H1 (cell line): ENCODE measurements at regions not wholly inside any gene's neighbourhood (a gene's known extent, or its start where the extent isn't known, plus 50 kb on each side); places are given as distances from the start of the nearest gene placed in this dataset.

Source experiments
- CTCF ChIA-PET: fragments of 300-600 bp; sonication (Branson Sonifier 250); formaldehyde crosslinking; loops from one replicate; lab custom pipeline; 2021; ENCODE audit not compliant: partially characterized antibody; lab: Charles Lee
- POLR2A ChIA-PET: fragments of 300-600 bp; sonication (Branson Sonifier 250); formaldehyde crosslinking; loops from one replicate; lab custom pipeline; 2021; ENCODE audit warnings: inconsistent platforms; ENCODE audit not compliant: partially characterized antibody; lab: Charles Lee
- DNase-seq, 2 experiments: peaks; one replicate each; pipeline versions ENCODE4 v3.0.0 to v3.0.0-alpha.2; 2010 to 2022; ENCODE audit warnings: low spot score in 2 of 2, low read depth in 1 of 2, mixed read lengths in 1 of 2
- FAIRE-seq: peaks from 2 replicates; lab custom pipeline; 2011; peaks lifted over from hg19 to GRCh38; lab: Jason Lieb, UNC
- H2AFZ ChIP-seq: 2 replicates; pipeline ENCODE4 v1.8.1; 2012; ENCODE audit warnings: low read length, inconsistent platforms
- H2AK5ac ChIP-seq: 2 replicates; pipeline ENCODE4 v1.6.1; 2013; ENCODE audit warnings: low read depth, low read length
- H2BK120ac ChIP-seq: replicated peaks from 2 replicates; pipeline ENCODE3; 2013; ENCODE audit warnings: low read depth, low read length, inconsistent platforms
- H2BK12ac ChIP-seq: 2 replicates; pipeline ENCODE4 v1.6.1; 2013; ENCODE audit warnings: low read depth, low read length
- H2BK15ac ChIP-seq: 2 replicates; pipeline ENCODE4 v1.6.1; 2013; ENCODE audit warnings: low read length
- H2BK20ac ChIP-seq: 2 replicates; pipeline ENCODE4 v1.6.1; 2013; ENCODE audit warnings: low read length
- H2BK5ac ChIP-seq: 2 replicates; pipeline ENCODE4 v1.6.1; 2013; ENCODE audit warnings: low read depth, low read length
- H3K14ac ChIP-seq: 2 replicates; pipeline ENCODE4 v1.6.1; 2013; ENCODE audit warnings: inconsistent platforms; ENCODE audit not compliant: insufficient read length
- H3K18ac ChIP-seq: 2 replicates; pipeline ENCODE4 v1.6.1; 2013; ENCODE audit warnings: low read length; ENCODE audit errors: extremely low read depth
- H3K23ac ChIP-seq: 2 replicates; pipeline ENCODE4 v1.6.1; 2013; ENCODE audit warnings: inconsistent platforms; ENCODE audit not compliant: insufficient read length
- H3K23me2 ChIP-seq: 2 replicates; pipeline ENCODE4 v1.6.1; 2013; ENCODE audit warnings: low read depth, low read length
- H3K27ac ChIP-seq: 2 replicates; pipeline ENCODE4 v1.6.1; 2011; ENCODE audit warnings: low read depth, low read length, inconsistent platforms
- H3K27me3 ChIP-seq, 4 experiments: replicated peaks in 1 of 4; 1 replicate in 1 of 4; 2 replicates in 3 of 4; pipeline versions ENCODE4 v1.6.1 to v1.8.1; 2011 to 2013; ENCODE audit warnings: low read length in 3 of 4, mild to moderate bottlenecking in 3 of 4, inconsistent platforms in 2 of 4, mixed read lengths in 2 of 4, moderate library complexity in 1 of 4; ENCODE audit not compliant: control insufficient read depth in 3 of 4, insufficient read depth in 3 of 4; ENCODE audit errors: extremely low read depth in 1 of 4
- H3K36me3 ChIP-seq, 4 experiments: 2 replicates each; pipeline versions ENCODE4 v1.6.1 to v1.8.1; 2011 to 2013; ENCODE audit warnings: mild to moderate bottlenecking in 4 of 4, low read length in 3 of 4, moderate library complexity in 2 of 4, control low read depth in 1 of 4, inconsistent platforms in 1 of 4; ENCODE audit not compliant: insufficient read depth in 4 of 4, control insufficient read depth in 2 of 4
- H3K4ac ChIP-seq: replicated peaks from 2 replicates; pipeline ENCODE3; 2013; ENCODE audit warnings: low read length, low read depth, mixed read lengths, inconsistent platforms; ENCODE audit not compliant: insufficient read length
- H3K4me1 ChIP-seq, 4 experiments: replicated peaks in 1 of 4; 1 replicate in 1 of 4; 2 replicates in 3 of 4; pipeline versions ENCODE4 v1.6.1 to v1.8.1; 2011 to 2013; ENCODE audit warnings: low read length in 3 of 4, inconsistent platforms in 2 of 4, mixed read lengths in 1 of 4; ENCODE audit not compliant: insufficient read depth in 4 of 4, control insufficient read depth in 3 of 4
- H3K4me2 ChIP-seq, 2 experiments: 2 replicates each; pipeline versions ENCODE4 v1.6.1 to v1.8.1; 2011 to 2013; ENCODE audit warnings: low read depth in 2 of 2, low read length in 2 of 2, control low read depth in 1 of 2, inconsistent platforms in 1 of 2, mild to moderate bottlenecking in 1 of 2; ENCODE audit not compliant: insufficient read depth in 1 of 2
- H3K4me3 ChIP-seq, 4 experiments: fragments of 200-600, 300-600 bp in 1 of 4; sonication (generic), shearing (Covaris generic), sonication (Bioruptor Twin) in 1 of 4; 2 replicates each; pipeline versions ENCODE4 v1.5.1 to v1.8.1; 2011 to 2016; ENCODE audit warnings: low read length in 4 of 4, low read depth in 3 of 4, control low read depth in 2 of 4, inconsistent platforms in 2 of 4, mild to moderate bottlenecking in 2 of 4, mixed read lengths in 1 of 4, moderate library complexity in 1 of 4; ENCODE audit not compliant: insufficient read depth in 2 of 4; ENCODE audit errors: extremely low read depth in 1 of 4
- H3K56ac ChIP-seq: replicated peaks from 2 replicates; pipeline ENCODE3; 2013; ENCODE audit warnings: low read depth, mild to moderate bottlenecking, mixed read lengths, low read length, inconsistent platforms; ENCODE audit not compliant: insufficient read length
- H3K79me1 ChIP-seq: 2 replicates; pipeline ENCODE4 v1.6.1; 2013; ENCODE audit warnings: low read depth, low read length, control low read depth
- H3K79me2 ChIP-seq, 2 experiments: 2 replicates each; pipeline versions ENCODE4 v1.6.1 to v1.8.1; 2012 to 2013; ENCODE audit warnings: low read length in 2 of 2, mild to moderate bottlenecking in 2 of 2, inconsistent platforms in 1 of 2; ENCODE audit not compliant: insufficient read depth in 2 of 2, control insufficient read depth in 1 of 2
- H3K9ac ChIP-seq, 4 experiments: replicated peaks in 1 of 4; 1 replicate in 1 of 4; 2 replicates in 3 of 4; pipeline versions ENCODE4 v1.6.1 to v1.8.1; 2011 to 2013; ENCODE audit warnings: low read depth in 3 of 4, low read length in 3 of 4, control low read depth in 2 of 4, mild to moderate bottlenecking in 2 of 4, moderate library complexity in 2 of 4, inconsistent platforms in 1 of 4; ENCODE audit errors: extremely low read depth in 1 of 4
- H3K9me3 ChIP-seq, 2 experiments: 2 replicates each; pipeline versions ENCODE4 v1.6.1 to v1.8.1; 2012 to 2013; ENCODE audit warnings: mild to moderate bottlenecking in 2 of 2, moderate library complexity in 2 of 2, control low read depth in 1 of 2, inconsistent platforms in 1 of 2, low read depth in 1 of 2, low read length in 1 of 2, mixed read lengths in 1 of 2; ENCODE audit not compliant: insufficient read depth in 2 of 2
- H4K20me1 ChIP-seq, 2 experiments: replicated peaks in 1 of 2; 2 replicates each; pipeline versions ENCODE3 to v1.8.1; 2011 to 2013; ENCODE audit warnings: inconsistent platforms in 2 of 2, low read length in 2 of 2, mild to moderate bottlenecking in 1 of 2; ENCODE audit not compliant: insufficient read depth in 2 of 2, control insufficient read depth in 1 of 2
- H4K5ac ChIP-seq: 2 replicates; pipeline ENCODE4 v1.6.1; 2013; ENCODE audit warnings: low read length, low read depth, mixed read lengths, inconsistent platforms; ENCODE audit not compliant: insufficient read length
- H4K8ac ChIP-seq: 2 replicates; pipeline ENCODE4 v1.8.0; 2013; ENCODE audit warnings: mild to moderate bottlenecking, moderate library complexity, low read length, inconsistent platforms; ENCODE audit not compliant: insufficient read depth; ENCODE audit errors: extremely low read depth
- H4K91ac ChIP-seq: replicated peaks from 2 replicates; pipeline ENCODE3; 2013; ENCODE audit warnings: low read length, mixed read lengths, inconsistent platforms; ENCODE audit not compliant: insufficient read length
- CBX5 ChIP-seq: fragments of 300-800, 300-1000 bp; sonication (generic); IDR thresholded peaks from 2 replicates; pipeline ENCODE4 v1.7.1; 2016; ENCODE audit warnings: antibody characterized with exemption, low read length, low read depth
- E2F6 ChIP-seq: IDR thresholded peaks from 2 replicates; pipeline ENCODE4 v1.6.1; 2012; ENCODE audit warnings: inconsistent platforms
- FOSL1 ChIP-seq: IDR thresholded peaks from 2 replicates; pipeline ENCODE4 v1.6.1; 2011; ENCODE audit warnings: mild to moderate bottlenecking, low read depth, low read length, moderate library complexity; ENCODE audit not compliant: insufficient read depth
- GABPA ChIP-seq: IDR thresholded peaks from 2 replicates; pipeline ENCODE4 v1.6.1; 2011; ENCODE audit warnings: mild to moderate bottlenecking, low read length, moderate library complexity, borderline replicate concordance; ENCODE audit not compliant: insufficient read depth
- JUN ChIP-seq: IDR thresholded peaks from 2 replicates; pipeline ENCODE4 v1.6.1; 2011; ENCODE audit warnings: low read depth, mild to moderate bottlenecking, improper control_type of control experiment, low read length
- JUND ChIP-seq: IDR thresholded peaks from 2 replicates; pipeline ENCODE4 v1.6.1; 2011; ENCODE audit warnings: mild to moderate bottlenecking, improper control_type of control experiment, low read length
- KDM1A ChIP-seq: fragments of 200-600, 300-600 bp; sonication (generic); IDR thresholded peaks from 2 replicates; pipeline ENCODE4 v1.7.1; 2016; ENCODE audit warnings: mild to moderate bottlenecking, low read length, borderline replicate concordance
- PHF8 ChIP-seq: fragments of 200-600 bp; sonication (generic); conservative IDR thresholded peaks from 2 replicates; pipeline ENCODE4 v1.7.1; 2012; ENCODE audit warnings: low read depth, mild to moderate bottlenecking, inconsistent platforms, low read length, moderate library complexity
- POU5F1 ChIP-seq: IDR thresholded peaks from 2 replicates; pipeline ENCODE4 v1.6.1; 2011; ENCODE audit warnings: low read depth, mild to moderate bottlenecking, low read length, moderate library complexity
- SP1 ChIP-seq: IDR thresholded peaks from 2 replicates; pipeline ENCODE4 v1.6.1; 2011; ENCODE audit warnings: low read depth, low read length
- SUZ12 ChIP-seq: fragments of 200-600 bp; sonication (generic); IDR thresholded peaks from 2 replicates; pipeline ENCODE4 v1.6.1; 2012; ENCODE audit warnings: mild to moderate bottlenecking, inconsistent platforms, low read length, moderate library complexity, mixed read lengths
- TBP ChIP-seq: IDR thresholded peaks from 2 replicates; pipeline ENCODE4 v1.6.1; 2011; ENCODE audit warnings: low read depth, low read length, improper control_type of control experiment
- USF2 ChIP-seq: IDR thresholded peaks from 2 replicates; pipeline ENCODE4 v1.6.1; 2011; ENCODE audit warnings: low read length, improper control_type of control experiment
- WGBS, 2 experiments: shearing (Covaris generic) in 1 of 2; methylation state at CpG; one replicate each; pipeline versions ENCODE4 v1.1.6 to v1.1.7; 2013 to 2015; ENCODE audit warnings: low lambda C conversion rate in 2 of 2, mixed read lengths in 2 of 2, inconsistent platforms in 1 of 2, low coverage in 1 of 2, missing lambda C conversion rate in 1 of 2; ENCODE audit not compliant: insufficient replicate concordance in 2 of 2, insufficient coverage in 1 of 2, insufficient read length in 1 of 2; ENCODE audit errors: extremely low coverage in 1 of 2, missing lambda C conversion rate in 1 of 2; 5-methylcytosine and 5-hydroxymethylcytosine counted together

GRCh38 chr21:35624901-35625300 is 435.4 kb downstream of the SETD4 start:
- H2AK5ac ChIP-seq: no peak overlapping the region
- no peak overlapping the region for H3K4me3 ChIP-seq
- H3K4me1 ChIP-seq: no peaks in the 10 kb centered on the region
- no peak overlapping the region for H3K27ac ChIP-seq
- H3K18ac ChIP-seq: no peak overlapping the region
- DNase-seq (no peak), FAIRE-seq (no peak)
- no peaks in the 10 kb centered on the region for H3K27me3 ChIP-seq
- no peak overlapping the region for H3K4ac ChIP-seq
- no peak overlapping the region for H4K91ac ChIP-seq
- no peak overlapping the region for H3K23ac ChIP-seq
- H2BK5ac ChIP-seq: no peak overlapping the region
- H3K9me3 ChIP-seq: no peaks in the 10 kb centered on the region
- no peak overlapping the region for H2BK20ac ChIP-seq
- no peak for TF ChIP-seq TBP
- TF ChIP-seq E2F6: no peak
- TF ChIP-seq JUND: no peak
- no peak for TF ChIP-seq SP1
- TF ChIP-seq USF2: no peak
- no peak for TF ChIP-seq SUZ12
- TF ChIP-seq FOSL1: no peak
- TF ChIP-seq KDM1A: no peak
- no peak for TF ChIP-seq POU5F1
- no peak for TF ChIP-seq CBX5
- no peak for TF ChIP-seq JUN
- TF ChIP-seq PHF8: no peak
- no peak for TF ChIP-seq GABPA
- TF ChIP-seq, all 59 proteins: peak for 0
- Histone ChIP-seq H2BK15ac (no peak overlapping the region), H3K79me2 (no peaks in the 10 kb centered on the region), H3K4me2 (no peak overlapping the region), H2BK12ac (no peak overlapping the region), H4K20me1 (no peaks in the 10 kb centered on the region), H3K23me2 (no peaks in the 10 kb centered on the region), H3K9ac (no peak overlapping the region), H4K8ac (no peak overlapping the region), H3K36me3 (no peaks in the 10 kb centered on the region), H3K79me1 (no peaks in the 10 kb centered on the region), H3K56ac (no peak overlapping the region), H3K14ac (no peak overlapping the region), H2BK120ac (no peak overlapping the region), H4K5ac (no peak overlapping the region), H2AFZ (no peak overlapping the region)
- WGBS, 2 experiments: 80% methylated on average over 2 of the region's 2 CpGs; no CpG with 5 or more reads in 1 of the 2 experiments
- POLR2A ChIA-PET: no interaction called here
- CTCF ChIA-PET: no interaction called here
